ENCODE measurements at regions not wholly inside any gene's neighbourhood (a gene's known extent, or its start where the extent isn't known, plus 50 kb on each side); places are given as distances from the start of the nearest gene placed in this dataset.

DNA sequence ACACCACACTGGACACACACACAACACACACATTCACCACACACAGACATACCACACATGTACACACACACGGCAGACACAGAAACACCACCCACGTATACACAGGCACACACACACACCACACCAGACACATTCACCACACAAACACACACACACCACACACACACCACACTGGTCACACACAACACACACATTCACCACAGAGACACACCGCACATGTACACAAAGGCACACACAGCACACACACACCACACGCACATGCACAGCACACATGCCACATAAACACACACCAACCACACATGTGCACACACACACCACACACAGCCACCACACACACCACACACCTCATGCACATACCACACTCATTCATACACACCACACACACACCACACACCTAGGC lies 84.2 kb upstream of the PRR5 start:
- H3K4me1 ChIP-seq (ENCODE audit: control insufficient read depth in 4 of 4, insufficient read depth in 4 of 4, low read length in 3 of 4): peaks cover 0 to 4% (median 0%) of the 10 kb centered on the region in 4 donors

GRCh38 chr22:44616882-44617655 lies 84.9 kb upstream of the PRR5 start:
- H3K36me3 ChIP-seq (ENCODE audit: control insufficient read depth in 4 of 4, insufficient read depth in 3 of 4, low read depth in 1 of 4, low read length in 3 of 4): no peaks in the 10 kb centered on the region
- H3K9ac ChIP-seq (ENCODE audit: low read depth in 1 of 2, low read length in 2 of 2): no peak overlapping the region
- TF ChIP-seq, protein P1, sequence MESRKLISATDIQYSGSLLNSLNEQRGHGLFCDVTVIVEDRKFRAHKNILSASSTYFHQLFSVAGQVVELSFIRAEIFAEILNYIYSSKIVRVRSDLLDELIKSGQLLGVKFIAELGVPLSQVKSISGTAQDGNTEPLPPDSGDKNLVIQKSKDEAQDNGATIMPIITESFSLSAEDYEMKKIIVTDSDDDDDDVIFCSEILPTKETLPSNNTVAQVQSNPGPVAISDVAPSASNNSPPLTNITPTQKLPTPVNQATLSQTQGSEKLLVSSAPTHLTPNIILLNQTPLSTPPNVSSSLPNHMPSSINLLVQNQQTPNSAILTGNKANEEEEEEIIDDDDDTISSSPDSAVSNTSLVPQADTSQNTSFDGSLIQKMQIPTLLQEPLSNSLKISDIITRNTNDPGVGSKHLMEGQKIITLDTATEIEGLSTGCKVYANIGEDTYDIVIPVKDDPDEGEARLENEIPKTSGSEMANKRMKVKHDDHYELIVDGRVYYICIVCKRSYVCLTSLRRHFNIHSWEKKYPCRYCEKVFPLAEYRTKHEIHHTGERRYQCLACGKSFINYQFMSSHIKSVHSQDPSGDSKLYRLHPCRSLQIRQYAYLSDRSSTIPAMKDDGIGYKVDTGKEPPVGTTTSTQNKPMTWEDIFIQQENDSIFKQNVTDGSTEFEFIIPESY (IDR thresholded peaks at IDR 0.05): no peak
- TF ChIP-seq NR2F2 (IDR thresholded peaks at IDR 0.05): peak; percentile 65
- TF ChIP-seq, protein P2, sequence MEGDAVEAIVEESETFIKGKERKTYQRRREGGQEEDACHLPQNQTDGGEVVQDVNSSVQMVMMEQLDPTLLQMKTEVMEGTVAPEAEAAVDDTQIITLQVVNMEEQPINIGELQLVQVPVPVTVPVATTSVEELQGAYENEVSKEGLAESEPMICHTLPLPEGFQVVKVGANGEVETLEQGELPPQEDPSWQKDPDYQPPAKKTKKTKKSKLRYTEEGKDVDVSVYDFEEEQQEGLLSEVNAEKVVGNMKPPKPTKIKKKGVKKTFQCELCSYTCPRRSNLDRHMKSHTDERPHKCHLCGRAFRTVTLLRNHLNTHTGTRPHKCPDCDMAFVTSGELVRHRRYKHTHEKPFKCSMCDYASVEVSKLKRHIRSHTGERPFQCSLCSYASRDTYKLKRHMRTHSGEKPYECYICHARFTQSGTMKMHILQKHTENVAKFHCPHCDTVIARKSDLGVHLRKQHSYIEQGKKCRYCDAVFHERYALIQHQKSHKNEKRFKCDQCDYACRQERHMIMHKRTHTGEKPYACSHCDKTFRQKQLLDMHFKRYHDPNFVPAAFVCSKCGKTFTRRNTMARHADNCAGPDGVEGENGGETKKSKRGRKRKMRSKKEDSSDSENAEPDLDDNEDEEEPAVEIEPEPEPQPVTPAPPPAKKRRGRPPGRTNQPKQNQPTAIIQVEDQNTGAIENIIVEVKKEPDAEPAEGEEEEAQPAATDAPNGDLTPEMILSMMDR (IDR thresholded peaks at IDR 0.05; ENCODE audit: low read depth, low read length, missing input control): no peak
- peaks cover 0 to 10% (median 4%) of the 10 kb centered on the region in 4 donors for H3K9me3 ChIP-seq (ENCODE audit: control insufficient read depth in 4 of 4, low read length in 3 of 4)
- H3K4me3 ChIP-seq (ENCODE audit: low read depth in 1 of 3, low read length in 3 of 3): no peak overlapping the region
- 68% methylated on average over 19 of the region's 19 CpGs for WGBS
- peaks cover 0 to 4% (median 0%) of the 10 kb centered on the region in 4 donors for H3K4me1 ChIP-seq (ENCODE audit: control insufficient read depth in 4 of 4, insufficient read depth in 4 of 4, low read length in 3 of 4)
- DNase-seq (ENCODE audit: low spot score): no peak
- no peak overlapping the region for H3K27ac ChIP-seq (ENCODE audit: low read depth in 1 of 2, low read length in 2 of 2)
- H3K27me3 ChIP-seq (ENCODE audit: control insufficient read depth in 4 of 4, insufficient read depth in 4 of 4, low read length in 3 of 4): no peaks in the 10 kb centered on the region

More for the DNA sequence above, 84.2 kb upstream of the PRR5 start:
- WGBS: 91% methylated on average over 4 of the region's 4 CpGs
- Histone ChIP-seq H3K9ac (ENCODE audit: low read depth in 1 of 2, low read length in 2 of 2) (no peak overlapping the region), H3K27me3 (ENCODE audit: control insufficient read depth in 4 of 4, insufficient read depth in 4 of 4, low read length in 3 of 4) (no peaks in the 10 kb centered on the region), H3K36me3 (ENCODE audit: control insufficient read depth in 4 of 4, insufficient read depth in 3 of 4, low read depth in 1 of 4, low read length in 3 of 4) (no peaks in the 10 kb centered on the region), H3K9me3 (ENCODE audit: control insufficient read depth in 4 of 4, low read length in 3 of 4) (peaks cover 0 to 6% (median 3%) of the 10 kb centered on the region in 4 donors), H3K27ac (ENCODE audit: low read depth in 1 of 2, low read length in 2 of 2) (no peak overlapping the region), H3K4me3 (ENCODE audit: low read depth in 1 of 3, low read length in 3 of 3) (no peak overlapping the region)
- DNase-seq (ENCODE audit: low spot score): no peak
- TF ChIP-seq GABPA (IDR thresholded peaks at IDR 0.05 in 1 of 2, conservative IDR thresholded peaks at IDR 0.05 in 1 of 2) (no peak), FOXA1 (IDR thresholded peaks at IDR 0.05) (no peak), SP1 (IDR thresholded peaks at IDR 0.05) (no peak), MAX (IDR thresholded peaks at IDR 0.05) (no peak), TAF1 (conservative IDR thresholded peaks at IDR 0.05) (no peak), FOXA2 (IDR thresholded peaks at IDR 0.05) (no peak), RAD21 (IDR thresholded peaks at IDR 0.05) (no peak), ATF3 (IDR thresholded peaks at IDR 0.05) (no peak), HNF4G (IDR thresholded peaks at IDR 0.05) (no peak), YY1 (IDR thresholded peaks at IDR 0.05) (no peak)

GRCh38 chr22:44616461-44616860 lies 85.5 kb upstream of the PRR5 start:
- no peak overlapping the region for H3K27ac ChIP-seq (ENCODE audit: low read depth in 1 of 2, low read length in 2 of 2)
- H3K9me3 ChIP-seq (ENCODE audit: control insufficient read depth in 4 of 4, low read length in 3 of 4): peaks cover 0 to 17% (median 5%) of the 10 kb centered on the region in 4 donors
- WGBS: 79% methylated on average over 9 of the region's 9 CpGs
- H3K4me3 ChIP-seq (ENCODE audit: low read depth in 1 of 3, low read length in 3 of 3): no peak overlapping the region
- H3K27me3 ChIP-seq (ENCODE audit: control insufficient read depth in 4 of 4, insufficient read depth in 4 of 4, low read length in 3 of 4): no peaks in the 10 kb centered on the region
- no peak for DNase-seq (ENCODE audit: low spot score)
- no peaks in the 10 kb centered on the region for H3K36me3 ChIP-seq (ENCODE audit: control insufficient read depth in 4 of 4, insufficient read depth in 3 of 4, low read depth in 1 of 4, low read length in 3 of 4)
- peaks cover 0 to 4% (median 0%) of the 10 kb centered on the region in 4 donors for H3K4me1 ChIP-seq (ENCODE audit: control insufficient read depth in 4 of 4, insufficient read depth in 4 of 4, low read length in 3 of 4)
- no peak overlapping the region for H3K9ac ChIP-seq (ENCODE audit: low read depth in 1 of 2, low read length in 2 of 2)
- TF ChIP-seq FOXA2 (IDR thresholded peaks at IDR 0.05): no peak
- TF ChIP-seq FOXA1 (IDR thresholded peaks at IDR 0.05): no peak
- no peak for TF ChIP-seq HNF4A (conservative IDR thresholded peaks at IDR 0.05)
- no peak for TF ChIP-seq GABPA (IDR thresholded peaks at IDR 0.05 in 1 of 2, conservative IDR thresholded peaks at IDR 0.05 in 1 of 2)
- no peak for TF ChIP-seq MAX (IDR thresholded peaks at IDR 0.05)
- no peak for TF ChIP-seq ATF3 (IDR thresholded peaks at IDR 0.05)
- no peak for TF ChIP-seq SP1 (IDR thresholded peaks at IDR 0.05)
- TF ChIP-seq, protein P3, sequence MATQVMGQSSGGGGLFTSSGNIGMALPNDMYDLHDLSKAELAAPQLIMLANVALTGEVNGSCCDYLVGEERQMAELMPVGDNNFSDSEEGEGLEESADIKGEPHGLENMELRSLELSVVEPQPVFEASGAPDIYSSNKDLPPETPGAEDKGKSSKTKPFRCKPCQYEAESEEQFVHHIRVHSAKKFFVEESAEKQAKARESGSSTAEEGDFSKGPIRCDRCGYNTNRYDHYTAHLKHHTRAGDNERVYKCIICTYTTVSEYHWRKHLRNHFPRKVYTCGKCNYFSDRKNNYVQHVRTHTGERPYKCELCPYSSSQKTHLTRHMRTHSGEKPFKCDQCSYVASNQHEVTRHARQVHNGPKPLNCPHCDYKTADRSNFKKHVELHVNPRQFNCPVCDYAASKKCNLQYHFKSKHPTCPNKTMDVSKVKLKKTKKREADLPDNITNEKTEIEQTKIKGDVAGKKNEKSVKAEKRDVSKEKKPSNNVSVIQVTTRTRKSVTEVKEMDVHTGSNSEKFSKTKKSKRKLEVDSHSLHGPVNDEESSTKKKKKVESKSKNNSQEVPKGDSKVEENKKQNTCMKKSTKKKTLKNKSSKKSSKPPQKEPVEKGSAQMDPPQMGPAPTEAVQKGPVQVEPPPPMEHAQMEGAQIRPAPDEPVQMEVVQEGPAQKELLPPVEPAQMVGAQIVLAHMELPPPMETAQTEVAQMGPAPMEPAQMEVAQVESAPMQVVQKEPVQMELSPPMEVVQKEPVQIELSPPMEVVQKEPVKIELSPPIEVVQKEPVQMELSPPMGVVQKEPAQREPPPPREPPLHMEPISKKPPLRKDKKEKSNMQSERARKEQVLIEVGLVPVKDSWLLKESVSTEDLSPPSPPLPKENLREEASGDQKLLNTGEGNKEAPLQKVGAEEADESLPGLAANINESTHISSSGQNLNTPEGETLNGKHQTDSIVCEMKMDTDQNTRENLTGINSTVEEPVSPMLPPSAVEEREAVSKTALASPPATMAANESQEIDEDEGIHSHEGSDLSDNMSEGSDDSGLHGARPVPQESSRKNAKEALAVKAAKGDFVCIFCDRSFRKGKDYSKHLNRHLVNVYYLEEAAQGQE (IDR thresholded peaks at IDR 0.05): no peak
- TF ChIP-seq, protein P2 (IDR thresholded peaks at IDR 0.05; ENCODE audit: low read depth, low read length, missing input control): no peak

Data from liver (tissue), 8 donors.